Calu3 (cell line): ENCODE measurements at regions not wholly inside any gene's neighbourhood (a gene's known extent, or its start where the extent isn't known, plus 50 kb on each side); places are given as distances from the start of the nearest gene placed in this dataset.

Experiments
- BruUV-seq: library from RNA; stranded (reverse); fragments of 400-500 nt; replicated peaks from 2 replicates; lab custom pipeline; 2021; lab: Mats Ljungman, UMichigan
- CTCF ChIA-PET: fragments of 300-600 bp; sonication (Branson Sonifier 250); formaldehyde crosslinking; loops from one replicate; lab custom pipeline; 2022; ENCODE audit warnings: antibody characterized with exemption; lab: Charles Lee
- DNase-seq: peaks from one replicate; pipeline ENCODE4 v3.0.0; 2022
- H3K27ac Mint-ChIP-seq: one replicate; pipeline ENCODE4 v1.8.0; 2022; ENCODE audit warnings: mixed read lengths; ENCODE audit not compliant: unreplicated experiment
- H3K27me3 Mint-ChIP-seq: one replicate; pipeline ENCODE4 v1.8.0; 2022; ENCODE audit warnings: mixed read lengths; ENCODE audit not compliant: unreplicated experiment
- H3K36me3 Mint-ChIP-seq: one replicate; pipeline ENCODE4 v1.8.0; 2022; ENCODE audit warnings: mild to moderate bottlenecking, moderate library complexity, mixed read lengths; ENCODE audit not compliant: insufficient read depth, unreplicated experiment
- H3K4me1 Mint-ChIP-seq: one replicate; pipeline ENCODE4 v1.8.0; 2022; ENCODE audit warnings: mild to moderate bottlenecking, low read depth, mixed read lengths; ENCODE audit not compliant: unreplicated experiment
- H3K4me3 Mint-ChIP-seq: one replicate; pipeline ENCODE4 v1.8.0; 2022; ENCODE audit warnings: mild to moderate bottlenecking, low read depth, moderate library complexity, mixed read lengths; ENCODE audit not compliant: unreplicated experiment
- H3K9me3 Mint-ChIP-seq: one replicate; pipeline ENCODE4 v1.8.0; 2022; ENCODE audit warnings: low read depth, mixed read lengths; ENCODE audit not compliant: unreplicated experiment
- intact Hi-C: fragments of 100-400 bp; cut with micrococcal nuclease; formaldehyde crosslinking; loops from one replicate; pipeline ENCODE4 v1.10.0; 2022; ENCODE audit not compliant: unreplicated experiment
- TF ChIP-seq, protein P1 (sequence below): fragments of 200-600 bp; IDR thresholded peaks from one replicate; pipeline ENCODE4 v1.8.0; 2022; ENCODE audit warnings: antibody characterized with exemption; ENCODE audit not compliant: unreplicated experiment

DNA sequence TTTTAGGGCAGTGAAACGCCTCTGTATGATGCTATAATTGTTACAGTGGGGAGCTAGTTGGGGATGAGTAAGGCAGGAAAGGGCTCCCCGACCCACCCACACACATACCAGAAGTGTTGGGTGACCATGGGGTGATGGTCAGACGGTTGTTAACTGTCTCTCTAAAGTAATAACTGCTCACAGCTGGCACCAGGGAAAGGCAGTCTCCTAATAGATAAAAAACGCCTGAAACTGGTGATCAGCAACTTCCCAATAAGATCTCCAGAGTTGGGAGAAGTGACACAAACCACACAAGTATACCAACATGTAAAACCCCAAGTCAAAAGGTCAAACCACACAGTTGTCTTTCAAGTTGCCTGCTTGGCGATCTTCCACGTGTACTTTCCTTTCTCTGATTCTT is 346.5 kb upstream of the CNTN4 start:
- H3K36me3 Mint-ChIP-seq = no peaks in the 10 kb centered on the region
- H3K27ac Mint-ChIP-seq = no peak overlapping the region
- TF ChIP-seq, protein P1, sequence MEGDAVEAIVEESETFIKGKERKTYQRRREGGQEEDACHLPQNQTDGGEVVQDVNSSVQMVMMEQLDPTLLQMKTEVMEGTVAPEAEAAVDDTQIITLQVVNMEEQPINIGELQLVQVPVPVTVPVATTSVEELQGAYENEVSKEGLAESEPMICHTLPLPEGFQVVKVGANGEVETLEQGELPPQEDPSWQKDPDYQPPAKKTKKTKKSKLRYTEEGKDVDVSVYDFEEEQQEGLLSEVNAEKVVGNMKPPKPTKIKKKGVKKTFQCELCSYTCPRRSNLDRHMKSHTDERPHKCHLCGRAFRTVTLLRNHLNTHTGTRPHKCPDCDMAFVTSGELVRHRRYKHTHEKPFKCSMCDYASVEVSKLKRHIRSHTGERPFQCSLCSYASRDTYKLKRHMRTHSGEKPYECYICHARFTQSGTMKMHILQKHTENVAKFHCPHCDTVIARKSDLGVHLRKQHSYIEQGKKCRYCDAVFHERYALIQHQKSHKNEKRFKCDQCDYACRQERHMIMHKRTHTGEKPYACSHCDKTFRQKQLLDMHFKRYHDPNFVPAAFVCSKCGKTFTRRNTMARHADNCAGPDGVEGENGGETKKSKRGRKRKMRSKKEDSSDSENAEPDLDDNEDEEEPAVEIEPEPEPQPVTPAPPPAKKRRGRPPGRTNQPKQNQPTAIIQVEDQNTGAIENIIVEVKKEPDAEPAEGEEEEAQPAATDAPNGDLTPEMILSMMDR = no peak
- no TSS peak for BruUV-seq
- no peaks in the 10 kb centered on the region for H3K4me1 Mint-ChIP-seq
- intact Hi-C loops = no loop called here
- no peak overlapping the region for H3K4me3 Mint-ChIP-seq
- peaks cover 7% of the 10 kb centered on the region for H3K9me3 Mint-ChIP-seq
- no peaks in the 10 kb centered on the region for H3K27me3 Mint-ChIP-seq
- CTCF ChIA-PET = no interaction called here
- no peak for DNase-seq

DNA sequence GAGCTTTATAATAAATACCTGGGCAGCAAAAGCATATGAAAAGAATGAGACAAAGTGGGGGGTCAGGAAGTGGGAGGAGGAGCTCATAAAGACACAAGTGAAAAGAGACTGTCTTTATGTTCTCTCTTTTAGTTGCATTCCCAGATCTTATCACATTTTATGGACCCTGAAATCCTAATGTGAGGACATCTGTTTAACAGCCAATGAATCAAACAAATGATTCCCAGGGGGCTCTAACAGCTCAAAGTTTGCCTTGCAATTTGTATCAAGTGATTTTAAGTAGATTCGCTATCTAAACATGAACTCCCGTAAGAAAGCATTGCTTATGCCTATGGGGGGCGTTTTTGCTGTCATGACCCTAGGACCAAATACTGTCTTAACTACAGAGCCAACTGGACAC is 332.3 kb upstream of the CNTN4 start:
- CTCF ChIA-PET = no interaction called here
- H3K36me3 Mint-ChIP-seq = no peaks in the 10 kb centered on the region
- intact Hi-C loops = no loop called here
- TF ChIP-seq, protein P1 = no peak
- no peak for DNase-seq
- no peaks in the 10 kb centered on the region for H3K4me1 Mint-ChIP-seq
- no peaks in the 10 kb centered on the region for H3K27me3 Mint-ChIP-seq
- H3K4me3 Mint-ChIP-seq = no peak overlapping the region
- H3K9me3 Mint-ChIP-seq = peaks cover 8% of the 10 kb centered on the region
- BruUV-seq = no TSS peak
- H3K27ac Mint-ChIP-seq = no peak overlapping the region

DNA sequence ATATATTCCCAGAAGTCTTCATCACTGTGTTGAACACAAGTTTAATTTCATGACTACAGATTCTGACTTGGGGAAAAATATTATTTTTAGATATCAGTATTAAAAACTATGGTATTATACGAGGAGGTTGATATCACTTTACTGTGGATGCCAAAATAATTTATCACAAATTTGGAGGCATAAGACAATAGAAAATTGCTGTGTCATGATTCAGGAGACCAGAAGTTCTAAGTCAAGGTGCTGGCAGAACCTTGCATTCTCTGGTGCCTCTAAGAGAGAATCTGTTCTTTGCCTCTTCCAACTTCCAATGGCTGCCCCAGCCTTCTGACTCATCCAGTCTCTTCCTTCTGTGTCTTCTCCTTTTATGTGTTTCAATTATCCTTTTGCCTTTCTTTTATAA is 325.0 kb upstream of the CNTN4 start:
- no peaks in the 10 kb centered on the region for H3K36me3 Mint-ChIP-seq
- no peaks in the 10 kb centered on the region for H3K4me1 Mint-ChIP-seq
- H3K27ac Mint-ChIP-seq = no peak overlapping the region
- intact Hi-C loops = no loop called here
- CTCF ChIA-PET = no interaction called here
- no peak for DNase-seq
- no peak overlapping the region for H3K4me3 Mint-ChIP-seq
- H3K9me3 Mint-ChIP-seq = peaks cover 11% of the 10 kb centered on the region
- TF ChIP-seq, protein P1 = no peak
- no peaks in the 10 kb centered on the region for H3K27me3 Mint-ChIP-seq
- no TSS peak for BruUV-seq

DNA sequence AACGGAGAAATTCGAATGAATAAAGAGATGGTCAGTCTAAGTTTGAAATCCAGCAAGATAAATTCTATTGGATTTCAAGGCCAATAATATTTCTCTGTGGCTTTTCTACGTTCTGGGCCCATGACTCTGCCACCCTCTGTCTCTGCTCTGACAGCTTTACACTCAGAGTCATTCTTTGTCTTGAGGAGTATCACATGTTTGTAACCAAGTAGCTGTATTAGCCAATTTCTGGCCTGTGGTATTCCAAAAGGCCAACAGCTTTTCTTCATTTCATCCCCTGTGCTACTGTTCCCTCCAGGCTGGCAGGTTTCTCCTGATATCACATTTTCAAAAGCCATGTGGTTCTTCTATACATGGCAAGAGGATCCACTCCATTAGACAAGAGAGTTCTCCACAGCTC is 324.1 kb upstream of the CNTN4 start:
- Mint-ChIP-seq H3K4me3 (no peak overlapping the region), H3K36me3 (no peaks in the 10 kb centered on the region), H3K27ac (no peak overlapping the region), H3K9me3 (peaks cover 10% of the 10 kb centered on the region), H3K27me3 (no peaks in the 10 kb centered on the region), H3K4me1 (no peaks in the 10 kb centered on the region)
- intact Hi-C loops = no loop called here
- DNase-seq = no peak
- BruUV-seq = no TSS peak
- CTCF ChIA-PET = no interaction called here
- TF ChIP-seq, protein P1 = no peak
